ENCODE measurements at regions not wholly inside any gene's neighbourhood (a gene's known extent, or its start where the extent isn't known, plus 50 kb on each side); places are given as distances from the start of the nearest gene placed in this dataset.
"Not testable (repeated sequence)": the region's sequence is repeated elsewhere in the genome, so short reads cannot be mapped to it uniquely, and the experiment has no call there.

- DNase-seq, result no peak
Observed at GRCh38 chr9:105116052-105116868, 128.2 kb upstream of the SLC44A1 start.

DNA sequence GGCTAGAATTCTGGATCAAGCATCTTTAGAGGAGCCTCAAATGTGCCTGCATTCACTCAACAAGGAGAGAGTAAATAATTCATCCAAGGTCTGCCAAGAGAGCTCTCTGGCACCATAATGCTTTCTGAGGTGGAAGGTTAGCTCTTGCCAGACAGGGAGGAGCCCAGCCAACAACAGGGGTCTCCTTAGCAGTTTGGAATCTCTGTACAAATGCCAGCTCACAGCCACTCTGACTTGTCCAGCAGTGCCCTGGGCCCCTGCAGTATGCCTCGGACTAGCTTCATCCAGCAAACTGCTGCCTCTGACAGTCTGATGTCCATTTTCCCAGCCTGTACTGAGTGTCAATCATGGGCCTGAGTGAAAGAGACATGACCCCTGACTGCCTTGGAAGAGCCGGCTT lies 127.2 kb upstream of the SLC44A1 start:
- no peak for DNase-seq

DNA sequence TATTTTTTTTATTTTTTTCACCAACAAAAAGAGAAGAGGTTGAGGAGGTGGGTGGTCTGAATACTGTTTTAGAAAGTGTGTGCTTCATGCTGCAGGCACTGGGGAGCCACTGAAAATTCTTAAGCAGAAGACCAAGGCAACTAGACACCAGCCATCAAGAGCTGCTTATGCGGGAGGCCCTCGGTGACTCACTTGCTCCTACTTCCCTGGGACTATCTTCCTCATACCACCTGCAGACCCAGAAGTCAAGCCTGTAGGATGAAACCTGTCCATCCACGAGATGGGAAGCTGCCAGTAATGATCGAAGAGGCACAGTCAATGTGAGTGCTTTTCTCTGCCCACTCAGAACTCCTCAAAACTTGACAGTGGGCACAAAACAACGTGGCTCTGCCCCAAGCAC lies 125.8 kb upstream of the SLC44A1 start:
- no peak for DNase-seq

- DNase-seq, result no peak
Observed at GRCh38 chr9:105119156-105119555, 125.3 kb upstream of the SLC44A1 start.

- DNase-seq, result no peak
Observed at GRCh38 chr9:105121861-105122430, 122.5 kb upstream of the SLC44A1 start.

DNA sequence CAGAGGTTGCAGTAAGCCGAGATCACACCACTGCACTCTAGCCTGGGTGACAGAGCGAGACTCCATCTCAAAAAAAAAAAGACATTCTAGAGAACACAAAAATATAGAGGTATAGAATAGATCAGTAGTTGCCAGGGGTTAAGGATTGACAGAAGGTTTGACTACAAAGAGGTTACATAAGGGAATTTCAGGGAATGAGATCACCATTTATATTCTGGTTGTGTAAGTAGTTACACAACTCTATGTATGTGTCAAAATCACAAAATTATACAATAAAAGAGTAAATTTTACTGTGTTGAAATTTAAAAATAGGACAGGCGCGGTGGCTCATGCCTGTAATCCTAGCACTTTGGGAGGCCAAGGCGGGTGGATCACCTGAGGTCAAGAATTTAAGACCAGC lies 119.9 kb upstream of the SLC44A1 start:
- not testable (repeated sequence) for DNase-seq

- DNase-seq, result no peak
Observed at GRCh38 chr9:105126226-105126625, 118.2 kb upstream of the SLC44A1 start.

DNA sequence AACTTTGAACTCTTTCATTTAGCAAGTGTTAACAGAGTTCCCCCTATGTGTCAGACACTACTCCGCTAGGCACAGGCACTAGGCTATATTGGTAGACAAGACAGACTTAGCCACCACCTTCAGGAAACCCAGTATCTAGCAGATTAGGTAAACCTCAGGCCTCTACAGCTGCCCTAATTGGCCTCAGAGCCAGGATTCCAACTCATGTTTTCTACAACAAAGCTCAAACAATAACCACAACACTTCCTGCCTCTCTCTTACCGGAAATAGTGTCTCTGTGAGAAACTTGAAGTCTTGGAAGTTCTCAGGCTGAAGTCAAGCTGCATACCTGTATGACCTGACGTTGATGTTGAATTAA lies 116.6 kb upstream of the SLC44A1 start:
- DNase-seq, result no peak

DNA sequence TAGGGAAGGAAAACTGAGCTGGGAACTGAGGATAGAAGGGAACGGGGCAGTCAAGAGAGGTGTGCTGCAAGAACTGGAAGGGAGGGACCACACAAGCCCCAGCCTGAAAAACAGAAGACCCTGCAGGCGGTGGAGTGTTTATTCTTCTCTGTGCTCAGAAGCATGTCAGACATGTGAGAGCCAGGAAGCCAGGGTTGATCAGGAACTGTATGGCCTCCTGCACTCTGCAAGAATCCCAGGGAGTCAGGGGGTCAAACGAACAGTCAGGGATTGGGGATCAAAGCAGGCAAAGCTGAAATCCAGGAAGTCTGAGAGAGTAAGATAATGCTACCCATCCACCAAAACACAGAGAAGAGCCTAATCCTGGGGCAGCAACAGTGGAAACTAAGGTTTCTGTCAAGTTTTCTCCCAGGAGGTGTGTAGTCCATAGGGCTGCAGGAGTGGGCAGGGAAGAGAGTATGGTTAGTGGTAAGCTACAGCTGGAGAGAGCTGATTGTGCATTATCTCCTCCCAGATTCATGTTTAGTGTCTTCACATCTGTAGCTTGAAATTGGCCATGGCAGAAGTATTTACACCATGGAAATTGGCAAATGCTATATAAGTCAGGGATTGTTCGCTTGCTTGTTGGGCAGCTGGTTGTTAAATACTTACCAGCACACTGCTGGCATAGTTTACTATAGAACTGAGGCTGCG lies 115.4 kb upstream of the SLC44A1 start:
- no peak for DNase-seq

- no peak for DNase-seq
Observed at GRCh38 chr9:105129731-105130130, 114.7 kb upstream of the SLC44A1 start.

GRCh38 chr9:105131981-105132380 lies 112.5 kb upstream of the SLC44A1 start:
- no peak for DNase-seq

DNA sequence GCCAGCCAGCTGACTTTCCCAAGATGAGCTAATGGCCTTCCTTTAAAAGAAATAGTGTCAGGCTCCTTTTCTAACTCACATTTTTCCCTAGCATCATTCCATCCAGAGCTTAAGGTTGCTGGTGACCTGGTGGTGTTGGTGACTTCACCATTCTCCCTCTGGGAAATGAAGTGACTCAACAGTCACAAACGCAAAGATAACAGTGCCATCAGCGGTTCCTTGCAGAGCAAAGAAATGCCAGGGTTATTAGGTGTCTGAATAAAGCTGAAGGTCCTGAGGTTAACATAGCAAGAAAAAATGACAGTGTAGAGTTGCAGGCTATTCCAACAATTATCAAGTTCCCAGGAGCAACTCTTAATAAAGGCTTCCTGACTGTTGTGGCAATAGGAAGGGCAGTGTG lies 111.8 kb upstream of the SLC44A1 start:
- no peak for DNase-seq

GRCh38 chr9:105138306-105138801 lies 106.1 kb upstream of the SLC44A1 start:
- DNase-seq, result no peak

DNA sequence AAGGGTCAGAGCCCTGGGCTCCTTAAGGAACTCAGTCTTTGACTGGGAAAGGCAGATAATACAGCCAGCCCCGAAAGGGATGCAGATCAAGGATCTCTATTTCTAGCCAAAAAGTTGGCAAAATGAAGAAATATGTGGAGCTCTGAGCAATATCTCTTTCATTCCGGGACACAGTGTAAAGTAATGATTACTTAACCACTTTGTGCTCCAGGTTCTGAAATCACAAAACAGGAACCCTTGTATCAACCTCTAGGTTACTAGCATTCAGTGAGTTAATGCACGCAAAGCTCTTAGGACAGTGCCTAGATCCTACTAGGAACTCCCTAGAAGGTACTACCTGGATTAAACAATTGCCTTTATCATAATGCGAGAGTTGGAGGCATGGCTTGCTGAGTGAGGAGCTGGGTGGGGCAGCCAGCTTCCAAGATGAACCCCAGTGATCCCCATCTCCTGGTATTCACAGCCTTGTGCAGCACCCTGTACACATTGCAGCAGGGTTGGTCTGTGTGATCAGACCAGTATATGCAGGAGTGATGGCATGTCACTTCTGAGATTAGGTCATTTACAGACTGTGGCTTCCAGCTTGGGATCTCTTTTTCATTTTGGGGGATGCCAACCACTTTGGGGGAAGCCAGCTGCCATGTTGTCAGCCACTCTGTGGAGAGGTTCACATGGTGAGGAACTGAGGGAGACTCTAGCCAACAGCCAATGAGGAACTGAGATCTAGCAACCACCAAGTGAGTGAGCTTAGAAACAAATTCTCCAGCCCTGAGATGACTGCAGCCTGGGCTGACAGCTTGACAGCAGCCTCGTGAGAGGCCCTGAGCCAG lies 103.1 kb upstream of the SLC44A1 start:
- DNase-seq, result no peak

- no peak for DNase-seq
Observed at GRCh38 chr9:105141976-105142250, 102.5 kb upstream of the SLC44A1 start.

DNA sequence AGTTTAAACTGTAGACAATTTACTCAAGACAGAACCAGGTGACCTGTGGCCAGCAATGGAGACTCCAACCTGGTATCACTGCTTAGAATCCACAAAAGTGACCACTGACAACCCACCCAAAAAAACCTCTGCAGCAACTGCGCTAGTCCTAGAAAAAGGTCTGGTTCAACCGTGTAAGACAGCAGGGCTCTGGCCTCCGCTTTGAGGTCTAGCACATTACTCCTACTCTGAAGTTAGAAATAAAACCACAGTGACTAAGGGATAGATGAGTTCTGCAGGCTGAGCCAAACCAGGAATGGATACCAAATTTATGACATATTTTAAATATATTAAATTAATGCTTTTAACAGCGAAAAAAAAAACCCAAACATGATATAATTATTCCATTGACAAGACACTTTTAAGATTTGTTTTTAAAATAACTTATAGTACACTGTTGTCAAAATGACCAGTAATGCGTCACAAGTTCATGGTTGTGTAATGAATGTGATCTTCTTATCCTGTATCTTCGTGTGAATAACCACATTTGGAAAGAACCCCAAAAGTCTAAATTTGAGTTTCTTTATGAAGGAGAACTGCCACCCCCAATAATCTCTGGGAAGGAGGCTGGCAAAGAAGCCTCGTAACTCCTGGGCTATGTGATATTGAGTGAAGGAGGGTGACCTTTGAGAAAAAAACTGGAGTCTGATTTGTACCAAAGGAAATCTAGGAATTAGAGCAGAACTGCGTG lies 101.9 kb upstream of the SLC44A1 start:
- DNase-seq, result no peak

GRCh38 chr9:105143136-105143430 lies 101.4 kb upstream of the SLC44A1 start:
- no peak for DNase-seq

DNA sequence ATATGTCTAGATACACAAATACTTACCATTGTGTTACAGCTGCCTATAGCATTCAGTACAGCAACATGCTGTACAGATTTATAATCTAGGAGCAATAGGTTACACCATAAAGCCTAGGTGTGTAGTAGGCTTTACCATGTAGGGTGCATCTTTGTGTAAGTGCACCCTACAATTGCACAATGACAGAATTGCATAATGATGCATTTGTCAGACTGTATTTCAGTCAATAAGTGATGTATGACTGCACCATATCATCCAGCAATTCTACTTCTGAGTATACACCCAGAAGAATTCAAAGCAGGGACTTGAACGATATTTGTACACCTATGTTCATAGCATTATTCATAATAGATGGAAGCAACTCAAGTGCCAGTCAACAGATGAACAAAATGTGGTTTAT lies 100.4 kb upstream of the SLC44A1 start:
- no peak for DNase-seq

- no peak for DNase-seq
Observed at GRCh38 chr9:105144841-105145240, 99.6 kb upstream of the SLC44A1 start.

DNA sequence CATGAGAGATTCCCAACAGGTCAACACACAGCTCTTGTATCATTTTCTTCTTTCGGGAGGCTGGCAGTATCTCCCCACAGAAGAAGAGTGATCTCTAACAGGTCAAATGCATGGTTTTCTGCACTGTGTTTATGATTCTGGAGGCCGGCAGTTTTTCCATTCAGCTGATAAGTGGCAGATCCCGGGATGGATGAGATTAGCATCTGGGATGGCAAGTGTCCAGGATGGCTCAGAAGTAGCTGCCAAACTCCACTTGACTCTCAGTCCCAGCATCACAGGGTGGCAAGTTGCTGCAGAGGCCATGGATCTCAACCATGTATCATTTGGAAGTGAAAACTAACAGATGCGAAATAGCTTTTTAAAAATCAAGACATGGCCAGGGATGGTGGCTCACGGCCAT lies 97.8 kb upstream of the SLC44A1 start:
- DNase-seq, result no peak

GRCh38 chr9:105147110-105147871 lies 97.2 kb upstream of the SLC44A1 start:
- DNase-seq, result no peak

- no peak for DNase-seq
Observed at GRCh38 chr9:105148328-105149006, 96.0 kb upstream of the SLC44A1 start.

Measured in cortex of kidney (tissue), 1 donor.